ENCODE measurements at regions not wholly inside any gene's neighbourhood (a gene's known extent, or its start where the extent isn't known, plus 50 kb on each side); places are given as distances from the start of the nearest gene placed in this dataset.

GRCh38 chrX:5617666-5618065, 611.0 kb downstream of the NLGN4X start:
- no peak for TF ChIP-seq CTCF (optimal IDR thresholded peaks at IDR 0.05 in 1 of 3, IDR thresholded peaks at IDR 0.05 in 1 of 3, conservative IDR thresholded peaks at IDR 0.05 in 1 of 3; ENCODE audit: extremely low read depth in 1 of 3, insufficient read depth in 2 of 3, low read length in 3 of 3)
- no peak for TF ChIP-seq EZH2 (IDR thresholded peaks at IDR 0.05; ENCODE audit: low read length)
